Left lung (tissue), 4 donors: ENCODE measurements at regions not wholly inside any gene's neighbourhood (a gene's known extent, or its start where the extent isn't known, plus 50 kb on each side); places are given as distances from the start of the nearest gene placed in this dataset.

Source experiments
- ATAC-seq: fragments of 200-7000 bp; cut with Tn5 transposase; one replicate; pipeline ENCODE4 v1.9.1; 2020; ENCODE audit warnings: moderate library complexity
- DNase-seq, 4 donors: peaks; one replicate each; pipeline ENCODE4 v3.0.0-alpha.2; 2013 to 2020
- H3K27ac ChIP-seq, 2 donors: fragments of 200-600 bp; sonication (generic) in 1 of 2; one replicate each; pipeline versions ENCODE4 v1.5.0 to v1.8.0; 2020 to 2021
- H3K27me3 ChIP-seq, 2 donors: fragments of 200-600 bp; sonication (generic) in 1 of 2; one replicate each; pipeline versions ENCODE4 v1.5.0 to v1.8.0; 2020 to 2021
- H3K36me3 ChIP-seq, 2 donors: fragments of 200-600 bp; sonication (generic) in 1 of 2; one replicate each; pipeline versions ENCODE4 v1.5.0 to v1.8.0; 2020 to 2021
- H3K4me1 ChIP-seq, 2 donors: fragments of 200-600 bp; one replicate each; pipeline ENCODE4 v1.8.0; 2021
- H3K4me3 ChIP-seq, 2 donors: fragments of 200-600 bp; sonication (generic) in 1 of 2; one replicate each; pipeline versions ENCODE4 v1.5.0 to v1.8.0; 2020 to 2021; ENCODE audit warnings: mild to moderate bottlenecking in 1 of 2
- H3K9me3 ChIP-seq, 2 donors: fragments of 200-600 bp; sonication (generic) in 1 of 2; one replicate each; pipeline versions ENCODE4 v1.5.0 to v1.8.0; 2020 to 2021
- intact Hi-C, 2 donors: fragments of 100-400 bp; cut with DNase I; formaldehyde crosslinking; loops; one replicate each; pipeline versions ENCODE4 v1.11.2 to v1.14.2; 2022
- TF ChIP-seq, protein P1 (sequence below), 2 donors: fragments of 200-600 bp; sonication (generic) in 1 of 2; IDR thresholded peaks; one replicate each; pipeline versions ENCODE4 v1.5.0 to v1.8.0; 2021; ENCODE audit warnings: antibody characterized with exemption in 2 of 2
- donor health status: DM: no; HTN: yes; CAD: no.
- donor health status: DM: no; HTN: no; CAD: no.

DNA sequence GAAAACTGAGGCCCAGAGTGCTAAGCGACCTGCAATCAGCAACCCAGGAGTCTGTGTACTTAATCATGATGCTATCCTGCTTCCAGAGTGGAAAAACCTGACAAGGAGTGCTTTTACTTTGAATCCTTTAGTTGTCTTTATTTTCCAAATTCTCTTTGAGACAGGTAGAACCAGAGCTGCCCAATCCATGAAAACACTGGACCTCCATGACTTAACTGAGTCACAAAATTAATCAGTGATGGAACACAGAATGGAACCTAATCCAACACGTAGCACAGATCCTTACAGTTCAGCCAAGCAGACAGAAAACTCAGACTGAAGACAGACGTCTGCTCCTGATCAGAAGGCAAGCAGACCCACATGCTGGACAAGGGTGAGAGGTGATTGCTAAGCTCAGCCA lies 175.6 kb downstream of the BCL11A start:
- TF ChIP-seq, protein P1, sequence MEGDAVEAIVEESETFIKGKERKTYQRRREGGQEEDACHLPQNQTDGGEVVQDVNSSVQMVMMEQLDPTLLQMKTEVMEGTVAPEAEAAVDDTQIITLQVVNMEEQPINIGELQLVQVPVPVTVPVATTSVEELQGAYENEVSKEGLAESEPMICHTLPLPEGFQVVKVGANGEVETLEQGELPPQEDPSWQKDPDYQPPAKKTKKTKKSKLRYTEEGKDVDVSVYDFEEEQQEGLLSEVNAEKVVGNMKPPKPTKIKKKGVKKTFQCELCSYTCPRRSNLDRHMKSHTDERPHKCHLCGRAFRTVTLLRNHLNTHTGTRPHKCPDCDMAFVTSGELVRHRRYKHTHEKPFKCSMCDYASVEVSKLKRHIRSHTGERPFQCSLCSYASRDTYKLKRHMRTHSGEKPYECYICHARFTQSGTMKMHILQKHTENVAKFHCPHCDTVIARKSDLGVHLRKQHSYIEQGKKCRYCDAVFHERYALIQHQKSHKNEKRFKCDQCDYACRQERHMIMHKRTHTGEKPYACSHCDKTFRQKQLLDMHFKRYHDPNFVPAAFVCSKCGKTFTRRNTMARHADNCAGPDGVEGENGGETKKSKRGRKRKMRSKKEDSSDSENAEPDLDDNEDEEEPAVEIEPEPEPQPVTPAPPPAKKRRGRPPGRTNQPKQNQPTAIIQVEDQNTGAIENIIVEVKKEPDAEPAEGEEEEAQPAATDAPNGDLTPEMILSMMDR (IDR thresholded peaks at IDR 0.05): no peak
- Histone ChIP-seq H3K9me3 (no peaks in the 10 kb centered on the region), H3K4me3 (no peak overlapping the region), H3K27me3 (no peaks in the 10 kb centered on the region), H3K4me1 (no peaks in the 10 kb centered on the region), H3K36me3 (no peaks in the 10 kb centered on the region), H3K27ac (no peak overlapping the region)
- ATAC-seq (no peak), DNase-seq (no peak)
- intact Hi-C loops: no loop called here

DNA sequence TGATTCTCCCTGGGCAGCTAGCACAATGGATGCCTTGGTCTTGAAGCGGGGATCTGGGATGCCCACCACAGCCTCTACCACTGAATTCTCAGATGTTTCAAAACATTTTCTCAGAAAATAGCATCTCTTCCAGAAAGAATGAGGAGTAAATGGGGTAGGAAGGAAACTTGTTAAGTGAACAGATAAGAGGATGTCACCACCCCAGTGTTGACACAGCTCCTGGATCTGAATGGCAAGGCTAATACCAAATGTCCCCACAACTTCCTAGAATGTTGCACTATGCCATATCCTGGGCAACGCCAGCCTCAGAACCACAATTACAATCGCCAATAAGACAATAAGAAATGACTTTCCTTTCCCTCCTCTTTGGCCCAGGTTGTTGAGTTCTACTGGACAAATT lies 177.2 kb downstream of the BCL11A start:
- ATAC-seq (no peak), DNase-seq (no peak)
- no peak overlapping the region for H3K4me3 ChIP-seq
- intact Hi-C loops: no loop called here
- no peaks in the 10 kb centered on the region for H3K36me3 ChIP-seq
- H3K27me3 ChIP-seq: no peaks in the 10 kb centered on the region
- TF ChIP-seq, protein P1 (IDR thresholded peaks at IDR 0.05): no peak
- H3K27ac ChIP-seq: no peak overlapping the region
- H3K9me3 ChIP-seq: no peaks in the 10 kb centered on the region
- no peaks in the 10 kb centered on the region for H3K4me1 ChIP-seq

DNA sequence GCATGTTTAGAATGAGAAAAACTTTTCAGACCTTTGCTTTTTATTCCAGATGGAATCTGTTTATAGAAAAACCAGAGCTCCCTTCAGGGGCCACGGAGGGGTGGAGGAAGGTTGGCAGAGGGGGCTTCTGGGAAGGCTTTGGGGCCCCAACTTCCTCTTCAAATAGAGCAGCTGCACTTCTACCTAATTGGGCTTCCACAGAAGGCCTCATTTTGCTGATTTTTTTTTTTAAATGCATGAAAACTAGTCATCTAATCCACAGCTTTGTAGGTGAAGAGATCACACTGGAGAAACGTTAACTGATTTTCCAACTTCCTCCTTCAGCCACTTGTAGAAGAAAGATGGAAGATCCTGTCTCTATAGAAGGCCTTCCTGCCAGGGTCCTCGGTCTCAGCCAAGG lies 181.8 kb downstream of the BCL11A start:
- Histone ChIP-seq H3K36me3 (no peaks in the 10 kb centered on the region), H3K9me3 (no peaks in the 10 kb centered on the region), H3K27ac (no peak overlapping the region), H3K27me3 (no peaks in the 10 kb centered on the region), H3K4me1 (no peaks in the 10 kb centered on the region), H3K4me3 (no peak overlapping the region)
- DNase-seq (no peak), ATAC-seq (no peak)
- intact Hi-C loops: no loop called here
- TF ChIP-seq, protein P1 (IDR thresholded peaks at IDR 0.05): no peak

DNA sequence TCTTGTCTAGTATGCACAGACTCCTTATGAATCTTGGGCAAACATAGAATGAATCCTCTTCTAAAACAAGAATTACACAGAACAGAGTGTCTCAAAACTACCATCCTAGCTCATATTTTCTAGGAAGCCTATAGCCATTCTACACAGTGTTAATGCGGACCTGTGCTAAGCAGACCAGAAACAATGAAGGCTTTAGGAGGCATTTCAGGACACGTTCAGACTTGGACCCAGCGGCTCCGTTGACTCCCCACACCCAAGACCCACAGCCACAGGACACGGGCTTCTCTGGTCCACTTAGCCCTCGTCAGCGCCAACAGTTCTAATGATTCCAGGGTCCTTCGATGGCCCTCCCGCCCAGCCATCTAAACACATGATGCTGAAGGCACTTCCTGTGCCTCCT lies 182.2 kb downstream of the BCL11A start:
- no peaks in the 10 kb centered on the region for H3K36me3 ChIP-seq
- ATAC-seq (no peak), DNase-seq (no peak)
- TF ChIP-seq, protein P1 (IDR thresholded peaks at IDR 0.05): no peak
- no peaks in the 10 kb centered on the region for H3K27me3 ChIP-seq
- peaks cover 0 to 4% of the 10 kb centered on the region in 2 donors for H3K4me1 ChIP-seq
- H3K9me3 ChIP-seq: no peaks in the 10 kb centered on the region
- no peak overlapping the region for H3K4me3 ChIP-seq
- H3K27ac ChIP-seq: no peak overlapping the region
- intact Hi-C loops: no loop called here

DNA sequence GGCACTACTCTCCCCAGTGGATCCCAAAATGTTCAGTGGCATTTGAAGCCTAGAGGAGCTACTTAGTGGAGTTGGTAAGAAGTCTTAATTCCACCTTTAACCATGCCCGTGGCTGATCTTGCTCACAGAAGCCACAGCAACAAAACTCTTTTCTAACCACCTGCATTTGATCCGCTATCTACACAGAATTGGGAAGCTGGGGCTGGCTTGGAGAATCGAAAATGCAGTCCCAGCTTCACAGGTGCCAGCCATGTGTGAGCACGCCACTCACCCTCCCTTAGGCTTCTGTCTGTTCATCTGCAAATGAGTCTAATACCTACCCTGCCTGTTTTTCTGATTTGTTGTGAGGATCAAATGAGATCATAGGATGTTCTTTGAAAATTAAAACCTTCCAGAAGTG lies 182.6 kb downstream of the BCL11A start:
- ATAC-seq: no peak
- intact Hi-C loops: no loop called here

More for the DNA sequence above, 182.6 kb downstream of the BCL11A start:
- no peak overlapping the region for H3K27ac ChIP-seq
- no peak for DNase-seq
- peaks cover 0 to 8% of the 10 kb centered on the region in 2 donors for H3K4me1 ChIP-seq
- TF ChIP-seq, protein P1 (IDR thresholded peaks at IDR 0.05): no peak
- H3K27me3 ChIP-seq: no peaks in the 10 kb centered on the region
- H3K4me3 ChIP-seq: no peak overlapping the region
- no peaks in the 10 kb centered on the region for H3K9me3 ChIP-seq
- no peaks in the 10 kb centered on the region for H3K36me3 ChIP-seq
